Activated CD4-positive, CD25-positive, alpha-beta regulatory T cell (primary cell): ENCODE measurements at regions not wholly inside any gene's neighbourhood (a gene's known extent, or its start where the extent isn't known, plus 50 kb on each side); places are given as distances from the start of the nearest gene placed in this dataset.

Experiments used
- DNase-seq, 4 experiments: peaks; one replicate each; lab custom pipeline; 2025; lab: John Stamatoyannopoulos, UW

GRCh38 chr5:164350236-164350635, 844.8 kb downstream of the MAT2B start:
- no peak for DNase-seq

DNA sequence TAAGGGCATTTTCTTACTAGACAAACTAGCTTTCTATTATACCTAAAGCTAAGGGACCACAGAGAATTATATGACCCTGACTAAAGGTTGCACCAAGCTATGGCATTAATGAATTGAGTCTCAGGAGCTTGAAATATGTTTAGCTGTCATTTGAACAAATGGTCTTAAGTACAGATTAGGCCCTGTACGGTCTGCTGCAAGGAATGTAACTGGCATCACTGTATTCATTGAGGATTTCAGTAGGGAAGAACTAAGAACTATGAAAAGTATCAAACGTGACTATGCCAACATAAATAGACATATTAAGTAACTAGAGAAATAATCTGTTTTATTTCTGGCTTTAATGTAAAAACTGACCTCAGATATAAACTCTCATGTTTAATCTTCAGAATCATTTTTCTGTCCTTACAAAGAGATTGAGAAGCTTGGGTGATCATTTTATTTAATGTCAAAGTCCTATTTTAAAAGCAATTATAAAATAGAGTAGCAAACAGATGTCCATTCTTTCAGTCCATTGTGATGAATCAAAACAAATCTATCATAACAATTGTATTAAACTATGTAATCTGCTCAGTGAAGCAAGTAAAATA, 845.9 kb downstream of the MAT2B start:
- DNase-seq = no peak

- no peak for DNase-seq
These were observed 847.3 kb downstream of the MAT2B start for GRCh38 chr5:164352695-164353094.

GRCh38 chr5:164353155-164353554, 847.7 kb downstream of the MAT2B start:
- no peak for DNase-seq

DNA sequence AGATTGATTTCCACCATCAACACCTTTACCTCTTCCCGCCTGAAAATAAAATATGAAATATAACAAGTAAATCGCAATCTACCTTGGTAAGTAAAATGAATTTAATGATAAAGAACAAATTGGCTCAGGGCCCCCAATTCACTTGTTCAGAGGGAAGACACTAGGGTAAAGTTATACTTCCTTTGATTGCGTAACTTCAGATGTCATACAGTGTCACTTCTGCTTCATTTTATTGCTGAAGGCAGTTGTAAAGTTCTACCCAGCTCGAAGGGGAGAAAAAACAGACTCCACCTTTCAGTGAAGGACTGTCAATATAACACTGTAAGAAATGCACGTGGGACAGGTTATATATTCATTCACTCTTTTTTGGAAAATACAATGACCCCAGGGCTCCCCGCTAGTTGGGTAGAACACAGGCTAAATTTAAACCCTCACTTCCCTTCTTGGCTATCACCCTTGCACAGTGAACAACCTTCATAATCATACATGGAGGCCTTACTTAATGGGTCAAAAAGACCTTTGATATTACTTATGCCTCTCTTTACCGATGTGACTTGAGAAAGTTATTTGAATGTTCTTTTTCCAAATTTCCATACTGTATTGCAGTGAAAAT, 848.8 kb downstream of the MAT2B start:
- no peak for DNase-seq

GRCh38 chr5:164355267-164355830, 849.9 kb downstream of the MAT2B start:
- no peak for DNase-seq

DNA sequence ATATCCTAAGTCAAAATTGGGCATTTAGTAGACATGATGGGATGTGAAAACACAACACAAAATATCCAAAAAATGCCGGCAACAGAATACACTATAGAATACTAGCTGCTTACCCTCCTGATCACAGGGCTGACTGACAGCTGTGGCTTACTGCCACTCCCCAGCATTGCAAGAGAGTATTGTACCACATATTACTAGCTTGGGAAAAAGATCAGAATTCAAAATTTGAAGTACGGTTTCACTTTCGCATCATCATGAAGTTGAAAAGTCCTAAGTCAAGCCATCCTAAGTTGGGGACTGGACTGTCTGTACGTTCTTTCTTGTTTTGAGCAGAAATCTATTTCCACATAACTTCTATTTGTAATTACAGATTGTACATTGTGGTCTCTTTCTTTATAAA, 851.4 kb downstream of the MAT2B start:
- no peak for DNase-seq

DNA sequence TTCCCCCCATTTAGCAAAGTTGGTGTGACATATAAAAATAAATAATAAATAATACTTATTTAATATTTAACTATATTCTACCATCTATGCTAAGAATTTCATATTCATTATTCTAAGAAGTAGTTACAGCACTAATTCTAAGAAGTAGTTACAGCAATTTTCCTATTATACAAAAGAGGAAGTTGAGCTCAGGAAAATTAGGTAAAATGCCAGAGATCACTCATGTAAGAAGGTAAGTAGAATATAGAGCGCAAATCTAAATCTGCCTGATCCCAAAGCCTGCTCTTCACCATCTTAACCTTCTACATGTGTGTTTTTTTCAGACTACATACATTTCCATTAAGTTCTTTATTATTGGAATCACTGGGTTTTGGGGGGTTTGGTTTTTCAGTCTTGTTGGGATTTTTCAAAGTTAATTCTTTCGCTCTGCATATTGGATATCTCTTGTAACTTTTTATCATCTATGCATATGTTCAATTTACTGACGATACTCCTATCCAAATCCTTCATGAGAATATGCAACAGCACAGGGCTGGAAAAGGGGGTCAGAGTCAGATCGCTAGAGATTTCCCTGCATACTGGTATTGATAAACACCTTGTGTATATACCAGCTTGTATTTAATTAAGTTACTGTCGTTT, 852.1 kb downstream of the MAT2B start:
- DNase-seq = no peak

GRCh38 chr5:164358531-164359259, 853.3 kb downstream of the MAT2B start:
- no peak for DNase-seq

DNA sequence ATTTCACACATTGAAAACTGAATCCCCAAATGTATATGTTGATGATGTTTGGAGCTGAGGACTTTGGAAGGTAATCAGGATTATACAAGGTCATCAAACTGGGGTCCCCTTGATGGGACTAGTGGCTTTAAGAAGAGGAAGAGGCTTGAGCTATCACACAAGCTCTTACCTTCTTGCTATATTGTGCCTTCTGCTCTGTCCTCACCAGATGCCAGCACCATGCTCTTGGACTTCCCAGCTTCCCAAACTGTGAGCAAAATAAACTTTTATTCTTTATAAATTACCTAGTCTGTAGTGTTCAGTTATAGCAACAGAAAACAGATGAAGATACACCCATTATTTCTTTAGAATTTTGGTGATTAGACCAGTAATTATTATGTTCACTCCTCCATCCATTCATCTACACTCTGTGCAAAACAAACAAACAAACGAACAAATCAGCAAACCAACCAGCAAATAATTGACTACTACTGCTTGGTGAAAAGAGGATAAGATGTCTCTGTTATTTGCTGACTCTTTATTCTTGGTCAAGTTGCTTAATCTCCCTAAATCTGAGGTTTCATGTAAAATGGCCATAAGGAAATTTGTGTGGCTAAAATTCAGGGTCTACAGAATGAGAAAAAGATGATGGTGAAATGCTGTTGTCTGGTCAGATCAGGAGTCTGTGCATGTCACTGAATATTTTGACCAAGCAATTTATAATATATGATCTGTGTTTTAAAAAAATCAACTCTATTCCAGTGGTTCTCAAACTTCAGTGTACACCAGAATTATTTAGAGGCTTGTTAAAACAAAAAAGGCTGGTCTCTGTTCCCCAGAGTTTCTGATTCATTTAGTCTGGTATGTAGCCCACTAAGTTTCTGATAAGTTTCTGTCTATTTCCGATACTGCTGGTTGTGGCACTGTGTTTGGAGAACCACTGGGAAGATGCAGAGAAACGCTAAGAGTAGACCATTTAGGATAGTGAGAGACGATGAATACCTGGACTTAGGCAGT, 854.1 kb downstream of the MAT2B start:
- no peak for DNase-seq

GRCh38 chr5:164360589-164360988, 855.2 kb downstream of the MAT2B start:
- DNase-seq = no peak

DNA sequence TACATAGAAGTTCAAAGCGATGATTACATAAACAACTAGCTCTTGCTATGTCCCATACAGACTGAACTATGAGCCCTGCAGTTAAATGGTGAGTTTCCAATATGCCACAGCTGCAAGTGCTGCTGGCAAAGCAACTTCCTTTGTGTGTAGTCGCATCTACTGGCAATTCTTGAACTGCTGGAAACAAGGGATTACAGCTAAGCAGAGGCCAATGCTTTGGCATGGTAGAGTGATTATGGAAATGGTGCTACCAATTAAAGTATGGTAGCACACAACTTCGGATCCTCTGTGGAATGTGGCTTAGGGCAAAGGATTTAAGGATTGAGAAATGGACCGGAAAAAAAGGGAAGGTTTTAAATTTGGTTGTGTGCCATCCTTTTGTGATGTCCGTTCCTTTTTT, 856.6 kb downstream of the MAT2B start:
- DNase-seq = no peak

GRCh38 chr5:164362835-164363234, 857.4 kb downstream of the MAT2B start:
- DNase-seq = no peak

DNA sequence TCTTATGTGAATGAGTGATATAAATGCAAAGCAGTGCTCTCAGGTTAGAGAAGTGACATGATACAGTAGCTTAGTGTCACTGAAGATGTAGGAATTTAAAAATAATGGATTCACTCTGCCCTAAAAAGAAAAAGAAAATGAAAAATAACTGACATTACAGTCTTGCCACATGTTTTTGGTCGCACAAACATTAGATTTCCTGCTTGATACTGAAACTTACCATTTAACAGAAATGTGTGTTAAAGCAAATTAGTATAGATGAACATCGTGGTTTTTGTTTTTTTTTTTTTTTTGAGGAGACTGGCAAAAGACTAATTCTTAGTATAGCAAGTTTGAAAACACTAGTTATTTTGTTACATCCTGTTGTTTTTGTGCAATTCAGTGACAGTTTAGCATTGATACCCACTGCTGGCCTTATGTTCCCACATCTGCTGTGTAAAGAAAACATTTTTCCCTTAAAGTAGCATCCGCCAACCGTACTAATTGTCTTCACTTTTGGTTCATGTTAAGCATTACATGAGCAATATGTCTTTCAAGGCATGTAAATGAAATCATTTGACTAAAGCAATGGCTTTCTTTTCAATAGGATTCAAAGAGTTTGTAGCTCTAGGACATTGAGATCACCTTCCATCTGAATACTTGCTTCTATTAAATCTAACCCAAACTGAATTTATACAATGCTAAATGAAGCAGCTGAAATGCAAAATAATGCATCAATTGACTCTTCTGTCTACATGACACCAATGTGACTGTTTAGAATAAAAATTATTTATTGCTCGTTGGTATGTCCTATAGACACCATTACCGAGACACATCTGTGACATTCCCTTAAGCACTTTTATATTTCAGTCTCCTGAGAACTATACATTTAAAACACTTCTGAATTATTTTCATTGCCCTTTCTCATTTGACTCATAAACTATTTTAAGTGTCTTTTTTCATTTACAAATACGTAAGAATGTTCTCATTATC, 859.1 kb downstream of the MAT2B start:
- DNase-seq = no peak

- no peak for DNase-seq
These were observed 865.4 kb downstream of the MAT2B start for GRCh38 chr5:164370841-164371240.

DNA sequence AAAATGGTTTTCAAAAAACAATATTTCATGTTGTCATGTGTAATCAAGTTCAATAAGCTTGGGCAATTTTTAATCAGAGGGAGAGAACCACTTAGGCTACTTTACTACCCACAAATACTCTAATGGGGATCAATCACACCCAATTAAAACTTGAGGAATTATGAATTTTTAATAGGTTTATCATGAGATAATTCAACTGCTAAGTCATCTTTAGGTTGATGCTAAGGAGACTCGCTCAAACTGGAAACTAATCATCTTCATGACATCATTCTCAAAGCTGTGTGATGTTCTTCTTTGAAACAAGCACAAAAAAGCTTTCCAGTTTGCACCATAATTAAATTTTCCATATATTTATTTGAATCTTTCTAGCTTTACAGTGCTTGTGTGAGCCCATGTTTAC, 867.5 kb downstream of the MAT2B start:
- DNase-seq = no peak

- no peak for DNase-seq
These were observed 868.5 kb downstream of the MAT2B start for GRCh38 chr5:164373876-164374275.

DNA sequence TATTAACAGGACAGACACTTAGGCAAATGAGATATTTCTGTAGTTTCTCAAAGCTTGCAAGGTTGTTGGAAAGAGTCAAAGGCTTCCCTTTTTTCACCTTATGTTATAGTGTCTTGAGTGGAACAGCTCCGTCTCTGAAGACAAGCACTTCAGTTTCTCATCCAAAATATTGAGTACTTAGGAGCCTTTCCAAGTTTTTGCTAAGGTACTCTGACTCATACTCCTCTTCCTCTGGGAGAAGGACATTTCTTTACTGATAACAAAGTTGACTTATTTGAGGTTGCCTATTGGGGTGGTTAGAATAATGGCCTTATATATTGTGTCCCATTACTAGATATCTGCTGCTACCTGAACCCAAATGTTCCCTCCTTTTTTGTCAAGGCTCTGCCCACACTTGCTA, 869.6 kb downstream of the MAT2B start:
- DNase-seq = no peak

DNA sequence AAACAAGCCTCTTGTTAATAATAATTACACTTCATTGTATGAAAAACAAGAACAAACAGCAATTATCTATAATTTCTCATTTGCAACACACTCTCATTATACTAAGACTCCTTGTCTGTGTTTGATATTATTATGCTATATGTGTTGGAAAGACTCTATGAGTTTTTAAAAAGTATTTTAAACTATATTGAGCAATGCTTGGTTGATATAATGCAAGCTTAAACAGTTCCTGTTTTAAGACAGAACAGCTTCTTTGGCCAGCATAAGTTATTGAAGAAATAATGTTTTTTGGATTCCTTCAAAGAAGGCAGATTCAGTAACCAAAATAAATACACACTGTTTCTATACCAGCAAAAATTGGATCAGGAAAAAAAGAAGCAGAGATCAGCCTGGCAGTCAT, 871.4 kb downstream of the MAT2B start:
- DNase-seq = no peak

DNA sequence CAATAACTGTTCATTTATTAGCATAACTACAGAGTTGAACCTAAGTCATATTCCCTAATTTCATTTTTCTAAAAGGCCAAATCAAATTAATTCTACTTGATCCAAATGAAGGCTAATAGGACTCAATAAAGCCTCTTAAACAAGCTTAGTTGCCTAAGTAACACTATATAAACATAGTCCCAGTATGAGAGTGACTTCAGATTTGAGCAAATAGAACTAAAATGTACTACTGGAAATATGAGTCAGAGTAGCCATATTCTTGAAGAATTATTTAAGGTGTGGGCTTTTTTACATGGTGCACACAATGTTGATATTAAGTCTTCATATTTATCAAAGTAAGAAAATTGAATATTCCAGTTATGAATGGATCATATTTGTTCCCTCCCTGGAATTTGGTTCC, 872.3 kb downstream of the MAT2B start:
- no peak for DNase-seq
